WTC11 (cell line): ENCODE measurements at regions not wholly inside any gene's neighbourhood (a gene's known extent, or its start where the extent isn't known, plus 50 kb on each side); places are given as distances from the start of the nearest gene placed in this dataset.

ENCODE experiments used
- ATAC-seq: fragments of 200-7000 bp; cut with Tn5 transposase; 2 replicates; pipeline ENCODE4 v1.10.0; 2021; ENCODE audit warnings: mild to moderate bottlenecking, moderate library complexity
- CTCF ChIA-PET: fragments of 300-600 bp; sonication (Branson Sonifier 250); formaldehyde crosslinking; loops from one replicate; lab custom pipeline; 2021; ENCODE audit warnings: antibody characterized with exemption; lab: Charles Lee
- POLR2A ChIA-PET: fragments of 350-600 bp; sonication (Branson Sonifier 250); formaldehyde crosslinking; loops from one replicate; lab custom pipeline; 2021; ENCODE audit warnings: antibody characterized with exemption; lab: Charles Lee
- DNase-seq: peaks from one replicate; pipeline ENCODE4 v3.0.0; 2021; ENCODE audit warnings: low spot score
- H3K27ac Mint-ChIP-seq: 2 replicates; pipeline ENCODE4 v1.8.0; 2021; ENCODE audit warnings: mixed read lengths
- H3K27me3 Mint-ChIP-seq: 2 replicates; pipeline ENCODE4 v1.8.0; 2021; ENCODE audit warnings: low read depth, mild to moderate bottlenecking, moderate library complexity, mixed read lengths
- H3K36me3 Mint-ChIP-seq: 2 replicates; pipeline ENCODE4 v1.8.0; 2021; ENCODE audit warnings: mixed read lengths
- H3K4me1 Mint-ChIP-seq: 2 replicates; pipeline ENCODE4 v1.8.0; 2022; ENCODE audit warnings: mixed read lengths
- H3K4me3 Mint-ChIP-seq: 2 replicates; pipeline ENCODE4 v1.8.0; 2021; ENCODE audit warnings: mild to moderate bottlenecking, moderate library complexity, mixed read lengths
- H3K9me3 Mint-ChIP-seq: 2 replicates; pipeline ENCODE4 v1.8.0; 2021; ENCODE audit warnings: mixed read lengths
- ATF3 ChIP-seq: sonication (generic); formaldehyde crosslinking; conservative IDR thresholded peaks from 2 replicates; pipeline ENCODE4 v1.8.1; 2022; ENCODE audit warnings: mild to moderate bottlenecking, missing genetic modification reagents
- FOXJ3 ChIP-seq: sonication (generic); formaldehyde crosslinking; IDR thresholded peaks from 2 replicates; pipeline ENCODE4 v1.9.0; 2021; ENCODE audit warnings: missing genetic modification reagents, mild to moderate bottlenecking, borderline replicate concordance
- FOXK1 ChIP-seq: sonication (generic); formaldehyde crosslinking; IDR thresholded peaks from 2 replicates; pipeline ENCODE4 v1.8.0; 2022; ENCODE audit warnings: mild to moderate bottlenecking, moderate library complexity, missing genetic modification reagents
- IRF1 ChIP-seq: sonication (generic); formaldehyde crosslinking; IDR thresholded peaks from 2 replicates; pipeline ENCODE4 v1.8.0; 2023; ENCODE audit warnings: missing genetic modification reagents
- IRF2 ChIP-seq: sonication (generic); formaldehyde crosslinking; IDR thresholded peaks from 2 replicates; pipeline ENCODE4 v1.8.0; 2022; ENCODE audit warnings: low read depth, missing genetic modification reagents, borderline replicate concordance
- MYBL2 ChIP-seq: sonication (generic); formaldehyde crosslinking; IDR thresholded peaks from 2 replicates; pipeline ENCODE4 v1.8.1; 2023; ENCODE audit warnings: mild to moderate bottlenecking, moderate library complexity, missing genetic modification reagents
- NFATC4 ChIP-seq: fragments of 250-450 bp; sonication (Bioruptor Pico); IDR thresholded peaks from 2 replicates; pipeline ENCODE4 v1.9.0; 2021; ENCODE audit warnings: mild to moderate bottlenecking
- SOX15 ChIP-seq: fragments of 250-450 bp; sonication (Bioruptor Pico); IDR thresholded peaks from 2 replicates; pipeline ENCODE4 v1.9.0; 2021; ENCODE audit warnings: mild to moderate bottlenecking
- ZBTB21 ChIP-seq: sonication (generic); formaldehyde crosslinking; IDR thresholded peaks from 2 replicates; pipeline ENCODE4 v1.8.1; 2023; ENCODE audit warnings: mild to moderate bottlenecking, missing genetic modification reagents, borderline replicate concordance
- ZBTB43 ChIP-seq: sonication (generic); formaldehyde crosslinking; IDR thresholded peaks from 2 replicates; pipeline ENCODE4 v1.8.1; 2023; ENCODE audit warnings: mild to moderate bottlenecking, missing genetic modification reagents
- ZNF532 ChIP-seq: fragments of 250-450 bp; sonication (Bioruptor Pico); IDR thresholded peaks from 2 replicates; pipeline ENCODE4 v1.9.0; 2021; ENCODE audit warnings: mild to moderate bottlenecking, borderline replicate concordance
- TF ChIP-seq, protein P1 (sequence below): fragments of 250-450 bp; sonication (Bioruptor Pico); IDR thresholded peaks from 2 replicates; pipeline ENCODE4 v1.9.0; 2021; ENCODE audit warnings: mild to moderate bottlenecking
- TF ChIP-seq, protein P2 (sequence below): sonication (generic); formaldehyde crosslinking; IDR thresholded peaks from 2 replicates; pipeline ENCODE4 v1.8.0; 2022; ENCODE audit warnings: mild to moderate bottlenecking, missing genetic modification reagents
- TF ChIP-seq, protein P3 (sequence below): fragments of 250-450 bp; sonication (Bioruptor Pico); IDR thresholded peaks from 2 replicates; pipeline ENCODE4 v2.1.2; 2022; ENCODE audit warnings: mild to moderate bottlenecking, moderate library complexity
- TF ChIP-seq, protein P4 (sequence below): fragments of 200-600 bp; IDR thresholded peaks from 2 replicates; pipeline ENCODE4 v1.8.0; 2022; ENCODE audit warnings: antibody characterized with exemption

- ChIA-PET CTCF (no interaction called here), POLR2A (no interaction called here)
- peaks cover 4% of the 10 kb centered on the region; the same call in 1 of the 2 replicates for H3K27me3 Mint-ChIP-seq
Measured at GRCh38 chr14:106029959-106030358, 503.6 kb downstream of the TMEM121 start.

More at GRCh38 chr14:106029959-106030358, 503.6 kb downstream of the TMEM121 start:
- H3K9me3 Mint-ChIP-seq = peaks cover 89% of the 10 kb centered on the region
- H3K4me3 Mint-ChIP-seq = no peak overlapping the region
- DNase-seq (no peak), ATAC-seq (no peak)
- peaks cover 77% of the 10 kb centered on the region for H3K36me3 Mint-ChIP-seq
- no peak for TF ChIP-seq ATF3 (CRISPR knock-in tag)
- TF ChIP-seq FOXJ3 (CRISPR knock-in tag) = no peak
- TF ChIP-seq NFATC4 (CRISPR knock-in tag) = no peak
- no peak for TF ChIP-seq MYBL2 (CRISPR knock-in tag)
- TF ChIP-seq, protein P1, sequence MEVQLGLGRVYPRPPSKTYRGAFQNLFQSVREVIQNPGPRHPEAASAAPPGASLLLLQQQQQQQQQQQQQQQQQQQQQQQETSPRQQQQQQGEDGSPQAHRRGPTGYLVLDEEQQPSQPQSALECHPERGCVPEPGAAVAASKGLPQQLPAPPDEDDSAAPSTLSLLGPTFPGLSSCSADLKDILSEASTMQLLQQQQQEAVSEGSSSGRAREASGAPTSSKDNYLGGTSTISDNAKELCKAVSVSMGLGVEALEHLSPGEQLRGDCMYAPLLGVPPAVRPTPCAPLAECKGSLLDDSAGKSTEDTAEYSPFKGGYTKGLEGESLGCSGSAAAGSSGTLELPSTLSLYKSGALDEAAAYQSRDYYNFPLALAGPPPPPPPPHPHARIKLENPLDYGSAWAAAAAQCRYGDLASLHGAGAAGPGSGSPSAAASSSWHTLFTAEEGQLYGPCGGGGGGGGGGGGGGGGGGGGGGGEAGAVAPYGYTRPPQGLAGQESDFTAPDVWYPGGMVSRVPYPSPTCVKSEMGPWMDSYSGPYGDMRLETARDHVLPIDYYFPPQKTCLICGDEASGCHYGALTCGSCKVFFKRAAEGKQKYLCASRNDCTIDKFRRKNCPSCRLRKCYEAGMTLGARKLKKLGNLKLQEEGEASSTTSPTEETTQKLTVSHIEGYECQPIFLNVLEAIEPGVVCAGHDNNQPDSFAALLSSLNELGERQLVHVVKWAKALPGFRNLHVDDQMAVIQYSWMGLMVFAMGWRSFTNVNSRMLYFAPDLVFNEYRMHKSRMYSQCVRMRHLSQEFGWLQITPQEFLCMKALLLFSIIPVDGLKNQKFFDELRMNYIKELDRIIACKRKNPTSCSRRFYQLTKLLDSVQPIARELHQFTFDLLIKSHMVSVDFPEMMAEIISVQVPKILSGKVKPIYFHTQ = no peak
- TF ChIP-seq, protein P2, sequence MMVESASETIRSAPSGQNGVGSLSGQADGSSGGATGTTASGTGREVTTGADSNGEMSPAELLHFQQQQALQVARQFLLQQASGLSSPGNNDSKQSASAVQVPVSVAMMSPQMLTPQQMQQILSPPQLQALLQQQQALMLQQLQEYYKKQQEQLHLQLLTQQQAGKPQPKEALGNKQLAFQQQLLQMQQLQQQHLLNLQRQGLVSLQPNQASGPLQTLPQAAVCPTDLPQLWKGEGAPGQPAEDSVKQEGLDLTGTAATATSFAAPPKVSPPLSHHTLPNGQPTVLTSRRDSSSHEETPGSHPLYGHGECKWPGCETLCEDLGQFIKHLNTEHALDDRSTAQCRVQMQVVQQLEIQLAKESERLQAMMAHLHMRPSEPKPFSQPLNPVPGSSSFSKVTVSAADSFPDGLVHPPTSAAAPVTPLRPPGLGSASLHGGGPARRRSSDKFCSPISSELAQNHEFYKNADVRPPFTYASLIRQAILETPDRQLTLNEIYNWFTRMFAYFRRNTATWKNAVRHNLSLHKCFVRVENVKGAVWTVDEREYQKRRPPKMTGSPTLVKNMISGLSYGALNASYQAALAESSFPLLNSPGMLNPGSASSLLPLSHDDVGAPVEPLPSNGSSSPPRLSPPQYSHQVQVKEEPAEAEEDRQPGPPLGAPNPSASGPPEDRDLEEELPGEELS (CRISPR knock-in tag) = no peak
- no peak for TF ChIP-seq ZBTB43 (CRISPR knock-in tag)
- no peak for TF ChIP-seq ZNF532 (CRISPR knock-in tag)
- TF ChIP-seq FOXK1 (CRISPR knock-in tag) = no peak
- no peak for TF ChIP-seq ZBTB21
- TF ChIP-seq, protein P3, sequence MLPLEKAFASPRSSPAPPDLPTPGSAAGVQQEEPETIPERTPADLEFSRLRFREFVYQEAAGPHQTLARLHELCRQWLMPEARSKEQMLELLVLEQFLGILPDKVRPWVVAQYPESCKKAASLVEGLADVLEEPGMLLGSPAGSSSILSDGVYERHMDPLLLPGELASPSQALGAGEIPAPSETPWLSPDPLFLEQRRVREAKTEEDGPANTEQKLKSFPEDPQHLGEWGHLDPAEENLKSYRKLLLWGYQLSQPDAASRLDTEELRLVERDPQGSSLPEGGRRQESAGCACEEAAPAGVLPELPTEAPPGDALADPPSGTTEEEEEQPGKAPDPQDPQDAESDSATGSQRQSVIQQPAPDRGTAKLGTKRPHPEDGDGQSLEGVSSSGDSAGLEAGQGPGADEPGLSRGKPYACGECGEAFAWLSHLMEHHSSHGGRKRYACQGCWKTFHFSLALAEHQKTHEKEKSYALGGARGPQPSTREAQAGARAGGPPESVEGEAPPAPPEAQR (CRISPR knock-in tag) = no peak
- no peak for TF ChIP-seq SOX15 (CRISPR knock-in tag)
- no peak for TF ChIP-seq IRF2 (CRISPR knock-in tag)
- TF ChIP-seq IRF1 = no peak
- TF ChIP-seq, protein P4, sequence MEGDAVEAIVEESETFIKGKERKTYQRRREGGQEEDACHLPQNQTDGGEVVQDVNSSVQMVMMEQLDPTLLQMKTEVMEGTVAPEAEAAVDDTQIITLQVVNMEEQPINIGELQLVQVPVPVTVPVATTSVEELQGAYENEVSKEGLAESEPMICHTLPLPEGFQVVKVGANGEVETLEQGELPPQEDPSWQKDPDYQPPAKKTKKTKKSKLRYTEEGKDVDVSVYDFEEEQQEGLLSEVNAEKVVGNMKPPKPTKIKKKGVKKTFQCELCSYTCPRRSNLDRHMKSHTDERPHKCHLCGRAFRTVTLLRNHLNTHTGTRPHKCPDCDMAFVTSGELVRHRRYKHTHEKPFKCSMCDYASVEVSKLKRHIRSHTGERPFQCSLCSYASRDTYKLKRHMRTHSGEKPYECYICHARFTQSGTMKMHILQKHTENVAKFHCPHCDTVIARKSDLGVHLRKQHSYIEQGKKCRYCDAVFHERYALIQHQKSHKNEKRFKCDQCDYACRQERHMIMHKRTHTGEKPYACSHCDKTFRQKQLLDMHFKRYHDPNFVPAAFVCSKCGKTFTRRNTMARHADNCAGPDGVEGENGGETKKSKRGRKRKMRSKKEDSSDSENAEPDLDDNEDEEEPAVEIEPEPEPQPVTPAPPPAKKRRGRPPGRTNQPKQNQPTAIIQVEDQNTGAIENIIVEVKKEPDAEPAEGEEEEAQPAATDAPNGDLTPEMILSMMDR = no peak
- no peak overlapping the region for H3K27ac Mint-ChIP-seq
- H3K4me1 Mint-ChIP-seq = no peaks in the 10 kb centered on the region
